C4-2B (cell line): ENCODE measurements at regions not wholly inside any gene's neighbourhood (a gene's known extent, or its start where the extent isn't known, plus 50 kb on each side); places are given as distances from the start of the nearest gene placed in this dataset.

Experiments
- CTCF ChIP-seq: fragments of 450-650 bp; conservative IDR thresholded peaks from 2 replicates; pipeline ENCODE4 v1.5.1; 2017; ENCODE audit warnings: mild to moderate bottlenecking
- ZFX ChIP-seq: fragments of 450-650 bp; IDR thresholded peaks from 2 replicates; pipeline ENCODE4 v1.6.1; 2017

- TF ChIP-seq CTCF, result no peak
- no peak for TF ChIP-seq ZFX
Observed at GRCh38 chr13:78102121-78102677, 183.6 kb upstream of the EDNRB start.
